DMS 273 (cell line): ENCODE measurements at regions not wholly inside any gene's neighbourhood (a gene's known extent, or its start where the extent isn't known, plus 50 kb on each side); places are given as distances from the start of the nearest gene placed in this dataset.

Experiments used
- DNase-seq: peaks from one replicate; lab custom pipeline; 2025; ENCODE audit not compliant: unreplicated experiment; lab: John Stamatoyannopoulos, UW

GRCh38 chr2:121038891-121039616, 245.9 kb downstream of the TFCP2L1 start:
- peak; percentile 97 for DNase-seq

- peak; percentile 88 for DNase-seq
Observed at GRCh38 chr2:121039679-121040078, 245.3 kb downstream of the TFCP2L1 start.

- DNase-seq: no peak
Observed at GRCh38 chr2:121041516-121041915, 243.5 kb downstream of the TFCP2L1 start.

- DNase-seq: no peak
Observed at GRCh38 chr2:121043061-121043826, 241.8 kb downstream of the TFCP2L1 start.

GRCh38 chr2:121043827-121044222, 241.2 kb downstream of the TFCP2L1 start:
- peak; percentile 26 for DNase-seq

- DNase-seq: peak; percentile 56
Observed at GRCh38 chr2:121044412-121044811, 240.6 kb downstream of the TFCP2L1 start.

- no peak for DNase-seq
Observed at GRCh38 chr2:121045245-121045644, 239.8 kb downstream of the TFCP2L1 start.

GRCh38 chr2:121046335-121046734, 238.7 kb downstream of the TFCP2L1 start:
- DNase-seq: no peak

- no peak for DNase-seq
Observed at GRCh38 chr2:121047383-121047782, 237.6 kb downstream of the TFCP2L1 start.

GRCh38 chr2:121049131-121049530, 235.9 kb downstream of the TFCP2L1 start:
- DNase-seq: no peak

- no peak for DNase-seq
Observed at GRCh38 chr2:121049950-121050585, 234.9 kb downstream of the TFCP2L1 start.

GRCh38 chr2:121051311-121051710, 233.7 kb downstream of the TFCP2L1 start:
- no peak for DNase-seq

- DNase-seq: no peak
Observed at GRCh38 chr2:121052023-121052422, 233.0 kb downstream of the TFCP2L1 start.

GRCh38 chr2:121052521-121052920, 232.5 kb downstream of the TFCP2L1 start:
- DNase-seq: no peak

- DNase-seq: no peak
Observed at GRCh38 chr2:121055088-121055487, 229.9 kb downstream of the TFCP2L1 start.

- DNase-seq: no peak
Observed at GRCh38 chr2:121055501-121055900, 229.5 kb downstream of the TFCP2L1 start.

- no peak for DNase-seq
Observed at GRCh38 chr2:121058852-121059558, 226.0 kb downstream of the TFCP2L1 start.

- peak; percentile 26 for DNase-seq
Observed at GRCh38 chr2:121059651-121060649, 225.1 kb downstream of the TFCP2L1 start.

- DNase-seq: peak; percentile 68
Observed at GRCh38 chr2:121061633-121062032, 223.4 kb downstream of the TFCP2L1 start.

GRCh38 chr2:121063471-121063870, 221.5 kb downstream of the TFCP2L1 start:
- DNase-seq: peak; percentile 30
